ENCODE measurements at regions not wholly inside any gene's neighbourhood (a gene's known extent, or its start where the extent isn't known, plus 50 kb on each side); places are given as distances from the start of the nearest gene placed in this dataset.

GRCh38 chr3:74122281-74122680 is 492.2 kb downstream of the CNTN3 start:
- no peak for DNase-seq

GRCh38 chr3:74121761-74122160 is 492.7 kb downstream of the CNTN3 start:
- no peak for DNase-seq

- DNase-seq = no peak
Measured at GRCh38 chr3:74119221-74119620, 494.5 kb upstream of the PDZRN3 start.

GRCh38 chr3:74115906-74116305 is 491.2 kb upstream of the PDZRN3 start:
- no peak for DNase-seq

- no peak for DNase-seq
Measured at GRCh38 chr3:74107451-74107850, 482.7 kb upstream of the PDZRN3 start.

GRCh38 chr3:74106925-74107324 is 482.2 kb upstream of the PDZRN3 start:
- no peak for DNase-seq

GRCh38 chr3:74091204-74091603 is 466.5 kb upstream of the PDZRN3 start:
- no peak for DNase-seq

- DNase-seq = no peak
Measured at GRCh38 chr3:74089814-74090213, 465.1 kb upstream of the PDZRN3 start.

GRCh38 chr3:74080056-74080461 is 455.3 kb upstream of the PDZRN3 start:
- no peak for DNase-seq

- no peak for DNase-seq
Measured at GRCh38 chr3:74075241-74075640, 450.5 kb upstream of the PDZRN3 start.

GRCh38 chr3:74074700-74075099 is 450.0 kb upstream of the PDZRN3 start:
- no peak for DNase-seq

- DNase-seq = no peak
Measured at GRCh38 chr3:74067296-74067695, 442.6 kb upstream of the PDZRN3 start.

GRCh38 chr3:74066456-74066855 is 441.7 kb upstream of the PDZRN3 start:
- DNase-seq = no peak

- DNase-seq = no peak
Measured at GRCh38 chr3:74059923-74060600, 435.3 kb upstream of the PDZRN3 start.

- no peak for DNase-seq
Measured at GRCh38 chr3:74059301-74059922, 434.7 kb upstream of the PDZRN3 start.

GRCh38 chr3:74057169-74057568 is 432.4 kb upstream of the PDZRN3 start:
- no peak for DNase-seq

GRCh38 chr3:74055061-74055460 is 430.3 kb upstream of the PDZRN3 start:
- no peak for DNase-seq

GRCh38 chr3:74054566-74054965 is 429.8 kb upstream of the PDZRN3 start:
- no peak for DNase-seq

- DNase-seq = no peak
Measured at GRCh38 chr3:74053970-74054516, 429.3 kb upstream of the PDZRN3 start.

GRCh38 chr3:74049444-74049843 is 424.7 kb upstream of the PDZRN3 start:
- no peak for DNase-seq

- no peak for DNase-seq
Measured at GRCh38 chr3:74048699-74049098, 424.0 kb upstream of the PDZRN3 start.

- no peak for DNase-seq
Measured at GRCh38 chr3:74045000-74045399, 420.3 kb upstream of the PDZRN3 start.

- DNase-seq = no peak
Measured at GRCh38 chr3:74041068-74041675, 416.4 kb upstream of the PDZRN3 start.

GRCh38 chr3:74039105-74039504 is 414.4 kb upstream of the PDZRN3 start:
- DNase-seq = no peak
